SK-N-SH treated with all-trans-retinoic acid at 6 μM for 48 hours (cell line): ENCODE measurements at regions not wholly inside any gene's neighbourhood (a gene's known extent, or its start where the extent isn't known, plus 50 kb on each side); places are given as distances from the start of the nearest gene placed in this dataset.

Experiments used
- ATAC-seq: fragments of 200-7000 bp; cut with Tn5 transposase; 3 replicates; pipeline ENCODE4 v1.9.1; 2020; ENCODE audit warnings: mild to moderate bottlenecking, moderate library complexity
- ARNTL ChIP-seq: fragments of 450-650 bp; formaldehyde crosslinking; IDR thresholded peaks from 2 replicates; pipeline ENCODE4 v1.5.0; 2020; ENCODE audit warnings: low read depth, mild to moderate bottlenecking, moderate library complexity, borderline replicate concordance
- ESRRG ChIP-seq: fragments of 250-450 bp; sonication (Bioruptor Pico); IDR thresholded peaks from 2 replicates; pipeline ENCODE4 v1.6.1; 2021; ENCODE audit warnings: mild to moderate bottlenecking
- ISL1 ChIP-seq: fragments of 250-450 bp; sonication (Bioruptor Pico); IDR thresholded peaks from 2 replicates; pipeline ENCODE4 v2.1.2; 2022; ENCODE audit warnings: mild to moderate bottlenecking, moderate library complexity
- OSR1 ChIP-seq: fragments of 250-450 bp; sonication (Bioruptor Pico); IDR thresholded peaks from 2 replicates; pipeline ENCODE4 v1.8.0; 2022; ENCODE audit warnings: moderate library complexity, mild to moderate bottlenecking, inconsistent platforms
- PPARA ChIP-seq: fragments of 250-450 bp; sonication (Bioruptor Pico); IDR thresholded peaks from 2 replicates; pipeline ENCODE4 v1.5.0; 2020; ENCODE audit warnings: mild to moderate bottlenecking, borderline replicate concordance
- RARB ChIP-seq: fragments of 250-450 bp; sonication (Bioruptor Pico); IDR thresholded peaks from 2 replicates; pipeline ENCODE4 v1.8.0; 2021; ENCODE audit warnings: mild to moderate bottlenecking, moderate library complexity
- TCF4 ChIP-seq: fragments of 250-450 bp; sonication (Bioruptor Pico); IDR thresholded peaks from 2 replicates; pipeline ENCODE4 v1.8.0; 2021; ENCODE audit warnings: mild to moderate bottlenecking, moderate library complexity, borderline replicate concordance
- ZC3H10 ChIP-seq: fragments of 250-450 bp; sonication (Bioruptor Pico); IDR thresholded peaks from 2 replicates; pipeline ENCODE4 v1.5.1; 2021; ENCODE audit warnings: mild to moderate bottlenecking, moderate library complexity
- ZFP3 ChIP-seq: fragments of 250-450 bp; sonication (Bioruptor Pico); IDR thresholded peaks from 2 replicates; pipeline ENCODE4 v1.5.0; 2020; ENCODE audit warnings: mild to moderate bottlenecking, moderate library complexity
- ZFP30 ChIP-seq: fragments of 450-650 bp; formaldehyde crosslinking; IDR thresholded peaks from 2 replicates; pipeline ENCODE4 v1.5.0; 2022; ENCODE audit warnings: mild to moderate bottlenecking, moderate library complexity
- ZNF565 ChIP-seq: fragments of 450-650 bp; formaldehyde crosslinking; conservative IDR thresholded peaks from 2 replicates; pipeline ENCODE4 v1.5.0; 2020; ENCODE audit warnings: low read depth, mild to moderate bottlenecking, moderate library complexity
- ZNF70 ChIP-seq: fragments of 450-650 bp; formaldehyde crosslinking; IDR thresholded peaks from 2 replicates; pipeline ENCODE4 v1.5.0; 2020; ENCODE audit warnings: mild to moderate bottlenecking, moderate library complexity
- ZNF8 ChIP-seq: fragments of 450-650 bp; formaldehyde crosslinking; IDR thresholded peaks from 2 replicates; pipeline ENCODE4 v1.5.0; 2020; ENCODE audit warnings: mild to moderate bottlenecking, moderate library complexity
- TF ChIP-seq, protein P1 (sequence below): fragments of 250-450 bp; sonication (Bioruptor Pico); IDR thresholded peaks from 2 replicates; pipeline ENCODE4 v1.5.0; 2020; ENCODE audit warnings: mild to moderate bottlenecking, moderate library complexity
- TF ChIP-seq, protein P2 (sequence below): fragments of 250-450 bp; sonication (Bioruptor Pico); IDR thresholded peaks from 2 replicates; pipeline ENCODE4 v1.5.1; 2020; ENCODE audit warnings: low read depth, mild to moderate bottlenecking, moderate library complexity
- TF ChIP-seq, protein P3 (sequence below): fragments of 250-450 bp; sonication (Bioruptor Pico); IDR thresholded peaks from 2 replicates; pipeline ENCODE4 v1.5.1; 2021; ENCODE audit warnings: mild to moderate bottlenecking, moderate library complexity
- TF ChIP-seq, protein P4 (sequence below): fragments of 250-450 bp; sonication (Bioruptor Pico); IDR thresholded peaks from 2 replicates; pipeline ENCODE4 v1.8.0; 2020; ENCODE audit warnings: mild to moderate bottlenecking, moderate library complexity, borderline replicate concordance

DNA sequence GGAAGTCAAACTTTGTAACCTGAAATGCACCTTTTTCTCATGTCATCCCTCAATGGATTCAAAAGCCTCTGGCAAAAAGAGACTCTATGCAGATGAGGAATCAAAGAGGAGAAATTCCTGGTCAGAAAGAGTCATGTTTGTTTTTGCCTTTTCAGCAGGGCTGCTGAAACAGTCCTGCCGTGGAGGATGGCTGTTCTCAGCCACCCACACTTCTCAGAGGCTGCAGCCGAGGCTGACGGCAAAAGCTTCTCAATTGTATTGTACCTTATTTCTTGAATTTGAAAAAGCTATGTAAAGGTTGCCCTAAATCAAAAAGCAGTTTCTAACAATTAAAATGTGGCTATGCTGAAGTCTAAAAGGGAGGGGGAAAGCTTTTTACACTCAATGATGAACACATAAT is 385.3 kb downstream of the KCTD12 start:
- no peak for TF ChIP-seq PPARA (CRISPR knock-in tag)
- TF ChIP-seq OSR1 (CRISPR knock-in tag), result no peak
- TF ChIP-seq, all 23 proteins: peak for 0
- ATAC-seq, result no peak

DNA sequence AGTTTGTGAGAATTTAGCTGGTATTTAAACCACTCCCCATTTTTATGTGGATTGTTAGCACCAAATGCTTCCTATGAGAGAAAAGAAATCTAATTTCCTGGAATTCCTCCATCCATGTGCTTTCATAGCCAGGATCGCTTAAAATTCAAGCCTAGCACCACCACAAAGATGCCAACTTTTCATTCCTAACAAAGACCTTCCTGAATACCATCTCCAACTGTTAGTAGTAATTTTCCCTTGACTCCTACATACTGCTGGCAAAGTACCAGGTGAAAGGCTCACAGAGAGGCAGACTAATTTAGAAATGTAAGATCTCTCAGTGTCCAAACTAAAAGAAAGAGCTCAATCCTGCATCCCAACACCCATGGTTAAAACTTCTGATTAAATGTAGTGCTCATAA is 386.3 kb downstream of the KCTD12 start:
- no peak for ATAC-seq
- TF ChIP-seq, protein P1, sequence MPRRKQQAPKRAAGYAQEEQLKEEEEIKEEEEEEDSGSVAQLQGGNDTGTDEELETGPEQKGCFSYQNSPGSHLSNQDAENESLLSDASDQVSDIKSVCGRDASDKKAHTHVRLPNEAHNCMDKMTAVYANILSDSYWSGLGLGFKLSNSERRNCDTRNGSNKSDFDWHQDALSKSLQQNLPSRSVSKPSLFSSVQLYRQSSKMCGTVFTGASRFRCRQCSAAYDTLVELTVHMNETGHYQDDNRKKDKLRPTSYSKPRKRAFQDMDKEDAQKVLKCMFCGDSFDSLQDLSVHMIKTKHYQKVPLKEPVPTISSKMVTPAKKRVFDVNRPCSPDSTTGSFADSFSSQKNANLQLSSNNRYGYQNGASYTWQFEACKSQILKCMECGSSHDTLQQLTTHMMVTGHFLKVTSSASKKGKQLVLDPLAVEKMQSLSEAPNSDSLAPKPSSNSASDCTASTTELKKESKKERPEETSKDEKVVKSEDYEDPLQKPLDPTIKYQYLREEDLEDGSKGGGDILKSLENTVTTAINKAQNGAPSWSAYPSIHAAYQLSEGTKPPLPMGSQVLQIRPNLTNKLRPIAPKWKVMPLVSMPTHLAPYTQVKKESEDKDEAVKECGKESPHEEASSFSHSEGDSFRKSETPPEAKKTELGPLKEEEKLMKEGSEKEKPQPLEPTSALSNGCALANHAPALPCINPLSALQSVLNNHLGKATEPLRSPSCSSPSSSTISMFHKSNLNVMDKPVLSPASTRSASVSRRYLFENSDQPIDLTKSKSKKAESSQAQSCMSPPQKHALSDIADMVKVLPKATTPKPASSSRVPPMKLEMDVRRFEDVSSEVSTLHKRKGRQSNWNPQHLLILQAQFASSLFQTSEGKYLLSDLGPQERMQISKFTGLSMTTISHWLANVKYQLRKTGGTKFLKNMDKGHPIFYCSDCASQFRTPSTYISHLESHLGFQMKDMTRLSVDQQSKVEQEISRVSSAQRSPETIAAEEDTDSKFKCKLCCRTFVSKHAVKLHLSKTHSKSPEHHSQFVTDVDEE (CRISPR knock-in tag), result no peak
- TF ChIP-seq OSR1 (CRISPR knock-in tag) (no peak), PPARA (CRISPR knock-in tag) (no peak), ZNF8 (CRISPR knock-in tag) (no peak), RARB (no peak), ARNTL (CRISPR knock-in tag) (no peak), ZNF565 (CRISPR knock-in tag) (no peak), ZNF70 (no peak), ESRRG (CRISPR knock-in tag) (no peak)
- TF ChIP-seq, protein P2, sequence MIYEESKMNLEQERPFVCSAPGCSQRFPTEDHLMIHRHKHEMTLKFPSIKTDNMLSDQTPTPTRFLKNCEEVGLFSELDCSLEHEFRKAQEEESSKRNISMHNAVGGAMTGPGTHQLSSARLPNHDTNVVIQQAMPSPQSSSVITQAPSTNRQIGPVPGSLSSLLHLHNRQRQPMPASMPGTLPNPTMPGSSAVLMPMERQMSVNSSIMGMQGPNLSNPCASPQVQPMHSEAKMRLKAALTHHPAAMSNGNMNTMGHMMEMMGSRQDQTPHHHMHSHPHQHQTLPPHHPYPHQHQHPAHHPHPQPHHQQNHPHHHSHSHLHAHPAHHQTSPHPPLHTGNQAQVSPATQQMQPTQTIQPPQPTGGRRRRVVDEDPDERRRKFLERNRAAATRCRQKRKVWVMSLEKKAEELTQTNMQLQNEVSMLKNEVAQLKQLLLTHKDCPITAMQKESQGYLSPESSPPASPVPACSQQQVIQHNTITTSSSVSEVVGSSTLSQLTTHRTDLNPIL, result no peak
- TF ChIP-seq, protein P3, sequence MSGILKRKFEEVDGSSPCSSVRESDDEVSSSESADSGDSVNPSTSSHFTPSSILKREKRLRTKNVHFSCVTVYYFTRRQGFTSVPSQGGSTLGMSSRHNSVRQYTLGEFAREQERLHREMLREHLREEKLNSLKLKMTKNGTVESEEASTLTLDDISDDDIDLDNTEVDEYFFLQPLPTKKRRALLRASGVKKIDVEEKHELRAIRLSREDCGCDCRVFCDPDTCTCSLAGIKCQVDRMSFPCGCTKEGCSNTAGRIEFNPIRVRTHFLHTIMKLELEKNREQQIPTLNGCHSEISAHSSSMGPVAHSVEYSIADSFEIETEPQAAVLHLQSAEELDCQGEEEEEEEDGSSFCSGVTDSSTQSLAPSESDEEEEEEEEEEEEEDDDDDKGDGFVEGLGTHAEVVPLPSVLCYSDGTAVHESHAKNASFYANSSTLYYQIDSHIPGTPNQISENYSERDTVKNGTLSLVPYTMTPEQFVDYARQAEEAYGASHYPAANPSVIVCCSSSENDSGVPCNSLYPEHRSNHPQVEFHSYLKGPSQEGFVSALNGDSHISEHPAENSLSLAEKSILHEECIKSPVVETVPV (CRISPR knock-in tag), result no peak
- TF ChIP-seq, protein P4, sequence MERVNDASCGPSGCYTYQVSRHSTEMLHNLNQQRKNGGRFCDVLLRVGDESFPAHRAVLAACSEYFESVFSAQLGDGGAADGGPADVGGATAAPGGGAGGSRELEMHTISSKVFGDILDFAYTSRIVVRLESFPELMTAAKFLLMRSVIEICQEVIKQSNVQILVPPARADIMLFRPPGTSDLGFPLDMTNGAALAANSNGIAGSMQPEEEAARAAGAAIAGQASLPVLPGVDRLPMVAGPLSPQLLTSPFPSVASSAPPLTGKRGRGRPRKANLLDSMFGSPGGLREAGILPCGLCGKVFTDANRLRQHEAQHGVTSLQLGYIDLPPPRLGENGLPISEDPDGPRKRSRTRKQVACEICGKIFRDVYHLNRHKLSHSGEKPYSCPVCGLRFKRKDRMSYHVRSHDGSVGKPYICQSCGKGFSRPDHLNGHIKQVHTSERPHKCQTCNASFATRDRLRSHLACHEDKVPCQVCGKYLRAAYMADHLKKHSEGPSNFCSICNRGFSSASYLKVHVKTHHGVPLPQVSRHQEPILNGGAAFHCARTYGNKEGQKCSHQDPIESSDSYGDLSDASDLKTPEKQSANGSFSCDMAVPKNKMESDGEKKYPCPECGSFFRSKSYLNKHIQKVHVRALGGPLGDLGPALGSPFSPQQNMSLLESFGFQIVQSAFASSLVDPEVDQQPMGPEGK (CRISPR knock-in tag), result no peak

DNA sequence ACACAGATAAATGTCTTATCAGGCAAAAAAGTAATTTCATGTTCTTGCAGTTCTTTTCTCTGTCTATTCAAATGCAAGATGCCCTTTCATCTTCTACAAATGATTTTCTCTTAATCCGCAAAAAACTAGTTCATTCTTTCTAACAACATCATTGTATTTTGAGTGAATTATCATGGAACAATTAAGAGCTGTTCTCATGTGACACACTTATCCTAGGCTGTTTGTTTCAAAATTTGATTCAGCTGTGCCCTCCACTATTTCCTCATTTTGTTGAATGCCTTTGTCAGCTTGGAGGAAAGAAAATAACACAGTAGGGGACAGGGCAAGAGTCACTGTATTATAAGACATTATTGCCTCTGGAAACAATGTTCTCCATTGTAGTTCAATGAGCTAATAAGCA is 396.9 kb downstream of the KCTD12 start:
- no peak for ATAC-seq
- no peak for TF ChIP-seq ZNF8 (CRISPR knock-in tag)

DNA sequence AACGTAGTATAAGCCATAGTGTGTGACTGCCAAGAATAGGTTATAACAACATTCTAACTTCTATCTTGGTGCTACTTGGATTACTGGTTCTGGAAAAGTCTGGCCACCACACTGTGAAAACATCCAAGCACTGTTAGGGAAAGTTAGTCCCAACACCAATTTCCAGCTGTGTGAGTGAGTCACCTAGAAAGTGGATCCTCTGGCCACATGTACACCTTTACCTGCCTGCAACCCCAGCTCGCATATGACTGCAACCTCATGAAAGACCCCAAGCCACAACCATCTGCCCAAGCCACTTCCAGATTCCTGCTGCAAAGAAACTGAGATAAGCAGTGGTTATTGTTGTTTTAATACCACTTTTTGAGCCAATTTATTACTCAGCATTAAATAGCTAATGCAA is 404.5 kb downstream of the KCTD12 start:
- no peak for ATAC-seq
- TF ChIP-seq, protein P1 (CRISPR knock-in tag), result no peak
- TF ChIP-seq ZNF70 (no peak), ZC3H10 (no peak), ZFP3 (CRISPR knock-in tag) (no peak), ISL1 (CRISPR knock-in tag) (no peak), ZNF8 (CRISPR knock-in tag) (no peak), ARNTL (CRISPR knock-in tag) (no peak)

DNA sequence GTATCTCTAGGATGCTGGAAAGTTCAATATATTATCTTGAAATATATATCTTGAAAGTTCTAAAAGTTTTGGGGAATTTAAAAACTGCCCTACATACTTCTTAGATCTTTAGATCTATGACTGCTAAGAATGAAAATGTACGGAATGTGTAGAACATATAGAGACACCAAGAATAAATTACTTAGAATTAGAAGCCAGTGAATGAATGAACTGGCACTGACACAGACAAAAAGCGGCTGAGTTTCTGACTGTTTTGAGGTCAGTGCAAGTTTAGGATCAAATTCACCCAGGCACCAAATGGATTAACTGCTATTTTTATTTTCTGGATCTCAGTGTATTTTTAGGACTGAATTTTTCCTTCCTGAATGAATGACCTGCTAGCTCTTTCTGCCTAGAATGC is 411.2 kb downstream of the KCTD12 start:
- TF ChIP-seq TCF4 (no peak), ZFP30 (CRISPR knock-in tag) (no peak)
- TF ChIP-seq, protein P4 (CRISPR knock-in tag), result no peak
- no peak for ATAC-seq
